Upper lobe of left lung (tissue), 6 donors: ENCODE measurements at regions not wholly inside any gene's neighbourhood (a gene's known extent, or its start where the extent isn't known, plus 50 kb on each side); places are given as distances from the start of the nearest gene placed in this dataset.

Experiments used
- ATAC-seq, 2 donors: fragments of 200-7000 bp; cut with Tn5 transposase; one replicate each; pipeline ENCODE4 v1.9.1; 2022; ENCODE audit warnings: mild to moderate bottlenecking in 2 of 2, moderate library complexity in 2 of 2; ENCODE audit not compliant: low FRiP score in 2 of 2
- DNase-seq, 2 donors: peaks; one replicate each; pipeline ENCODE4 v3.0.0-alpha.2; 2019 to 2020
- H3K27ac ChIP-seq, 4 donors: fragments of 200-600 bp; sonication (generic); one replicate each; pipeline ENCODE4 v1.5.1; 2016 to 2019
- H3K27me3 ChIP-seq, 4 donors: fragments of 200-600 bp; sonication (generic); one replicate each; pipeline ENCODE4 v1.5.1; 2017 to 2019
- H3K36me3 ChIP-seq, 4 donors: fragments of 200-600 bp; sonication (generic); one replicate each; pipeline ENCODE4 v1.5.1; 2016 to 2019
- H3K4me1 ChIP-seq, 4 donors: fragments of 200-600 bp; sonication (generic); one replicate each; pipeline ENCODE4 v1.5.1; 2018 to 2019
- H3K4me3 ChIP-seq, 4 donors: fragments of 200-600 bp; sonication (generic); one replicate each; pipeline ENCODE4 v1.5.1; 2017 to 2019; ENCODE audit warnings: mild to moderate bottlenecking in 2 of 4, moderate library complexity in 1 of 4
- H3K9me3 ChIP-seq, 4 donors: fragments of 200-600 bp; sonication (generic); one replicate each; pipeline ENCODE4 v1.5.1; 2018 to 2019
- CTCF ChIP-seq, 6 experiments: fragments of 450-650 bp in 4 of 6; fragments of 200-600 bp in 2 of 6; sonication (generic) in 2 of 6; IDR thresholded peaks; one replicate each; pipeline ENCODE4 v1.5.1; 2016 to 2019; ENCODE audit warnings: antibody characterized with exemption in 6 of 6
- EP300 ChIP-seq, 4 donors: sonication (generic); formaldehyde crosslinking; IDR thresholded peaks; one replicate each; pipeline ENCODE4 v1.5.1; 2017; ENCODE audit warnings: antibody characterized with exemption in 4 of 4, control low read depth in 2 of 4
- POLR2A ChIP-seq, 4 donors: fragments of 450-650 bp; IDR thresholded peaks; one replicate each; pipeline ENCODE4 v1.5.1; 2016 to 2017; ENCODE audit warnings: antibody characterized with exemption in 4 of 4, mild to moderate bottlenecking in 2 of 4
- POLR2AphosphoS5 ChIP-seq, 2 donors: sonication (generic); formaldehyde crosslinking; IDR thresholded peaks; one replicate each; pipeline ENCODE4 v1.5.1; 2017; ENCODE audit warnings: antibody characterized with exemption in 2 of 2
- WGBS, 2 donors: methylation state at CpG; one replicate each; pipeline ENCODE4 v1.1.5; 2017 to 2018; 5-methylcytosine and 5-hydroxymethylcytosine counted together
- donor health status: DM: no; HTN: no; CAD: no; lungs with moderate emphysema.
- donor health status: DM: no; HTN: yes; CAD: no; lungs with severe emphysema.

GRCh38 chr9:103625161-103625804, 468.8 kb upstream of the SMC2 start:
- H3K4me3 ChIP-seq: no peak overlapping the region
- ATAC-seq (no peak), DNase-seq (no peak)
- H3K27ac ChIP-seq: no peak overlapping the region
- no peaks in the 10 kb centered on the region for H3K36me3 ChIP-seq
- TF ChIP-seq POLR2AphosphoS5 (IDR thresholded peaks at IDR 0.05) (no peak), POLR2A (IDR thresholded peaks at IDR 0.05) (no peak), CTCF (IDR thresholded peaks at IDR 0.05) (no peak)
- no peaks in the 10 kb centered on the region for H3K9me3 ChIP-seq
- 82 to 86% methylated on average over 2 of the region's 2 CpGs for WGBS, 2 donors
- no peaks in the 10 kb centered on the region for H3K27me3 ChIP-seq
- no peaks in the 10 kb centered on the region for H3K4me1 ChIP-seq

- no peak for TF ChIP-seq EP300 (IDR thresholded peaks at IDR 0.05)
- no peak for TF ChIP-seq POLR2A (IDR thresholded peaks at IDR 0.05)
- no peak for TF ChIP-seq CTCF (IDR thresholded peaks at IDR 0.05)
- TF ChIP-seq POLR2AphosphoS5 (IDR thresholded peaks at IDR 0.05): no peak
- no peaks in the 10 kb centered on the region for H3K36me3 ChIP-seq
- no peaks in the 10 kb centered on the region for H3K9me3 ChIP-seq
- no peak overlapping the region for H3K27ac ChIP-seq
- no peaks in the 10 kb centered on the region for H3K4me1 ChIP-seq
- ATAC-seq: no peak
- WGBS, 2 donors: 48 to 54% methylated on average over 1 of the region's 1 CpG
- H3K4me3 ChIP-seq: no peak overlapping the region
- H3K27me3 ChIP-seq: no peaks in the 10 kb centered on the region
- no peak for DNase-seq
These were observed 466.4 kb upstream of the SMC2 start for GRCh38 chr9:103627731-103628130.

DNA sequence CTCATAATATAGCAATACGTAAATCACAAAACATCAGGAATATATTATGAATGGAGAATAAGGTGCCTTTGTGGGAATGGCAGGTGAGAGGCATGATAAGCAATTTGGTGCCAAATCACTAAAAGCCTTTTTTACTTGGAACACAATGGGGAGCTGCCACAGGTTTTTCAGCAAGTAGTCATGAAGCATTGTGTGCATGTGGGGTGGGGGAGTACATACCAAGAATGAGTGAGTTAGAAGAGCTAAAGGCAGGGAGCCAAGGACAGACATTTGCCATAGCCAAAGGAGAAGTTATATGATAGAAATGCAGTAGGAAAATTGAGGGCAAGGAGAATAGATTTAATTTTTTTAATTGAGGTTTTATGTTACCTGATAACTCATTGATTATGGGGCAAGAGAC, 445.0 kb upstream of the SMC2 start:
- Histone ChIP-seq H3K36me3 (no peaks in the 10 kb centered on the region), H3K27ac (no peak overlapping the region), H3K27me3 (no peaks in the 10 kb centered on the region), H3K9me3 (peaks cover 0 to 4% (median 0%) of the 10 kb centered on the region in 4 donors), H3K4me1 (no peaks in the 10 kb centered on the region), H3K4me3 (no peak overlapping the region)
- no peak for TF ChIP-seq EP300 (IDR thresholded peaks at IDR 0.05)
- no peak for TF ChIP-seq POLR2A (IDR thresholded peaks at IDR 0.05)
- TF ChIP-seq CTCF (IDR thresholded peaks at IDR 0.05): no peak
- TF ChIP-seq POLR2AphosphoS5 (IDR thresholded peaks at IDR 0.05): no peak
- DNase-seq (no peak), ATAC-seq (no peak)
- 86 to 87% methylated on average over 1 of the region's 1 CpG for WGBS, 2 donors

DNA sequence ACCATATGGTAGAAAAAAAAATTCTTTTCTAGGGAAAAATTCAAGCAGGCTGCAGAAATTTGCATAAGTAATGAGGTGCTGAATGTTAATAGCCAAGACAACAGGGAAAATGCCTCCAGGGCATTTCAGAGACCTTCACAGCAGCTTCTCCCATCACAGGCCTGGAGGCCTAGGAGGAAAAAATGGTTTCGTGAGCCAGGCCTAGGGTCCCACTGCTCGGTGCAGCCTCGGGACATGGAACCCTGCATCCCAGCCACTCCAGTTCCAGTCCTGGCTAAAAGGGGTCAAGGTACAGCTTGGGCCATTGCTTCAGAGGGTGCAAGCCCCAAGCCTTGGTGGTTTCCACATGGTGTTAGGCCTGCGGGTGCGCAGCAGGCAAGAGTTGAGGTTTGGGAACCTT, 436.0 kb upstream of the SMC2 start:
- no peak for TF ChIP-seq POLR2AphosphoS5 (IDR thresholded peaks at IDR 0.05)
- TF ChIP-seq POLR2A (IDR thresholded peaks at IDR 0.05): no peak
- no peak for TF ChIP-seq EP300 (IDR thresholded peaks at IDR 0.05)
- TF ChIP-seq CTCF (IDR thresholded peaks at IDR 0.05): no peak
- Histone ChIP-seq H3K36me3 (no peaks in the 10 kb centered on the region), H3K27me3 (no peaks in the 10 kb centered on the region), H3K4me3 (no peak overlapping the region), H3K4me1 (no peaks in the 10 kb centered on the region), H3K9me3 (peaks cover 0 to 16% (median 2%) of the 10 kb centered on the region in 4 donors), H3K27ac (no peak overlapping the region)
- ATAC-seq (no peak), DNase-seq (no peak)
- WGBS, 2 donors: 87 to 93% methylated on average over 3 to 5 of the region's 5 CpGs

DNA sequence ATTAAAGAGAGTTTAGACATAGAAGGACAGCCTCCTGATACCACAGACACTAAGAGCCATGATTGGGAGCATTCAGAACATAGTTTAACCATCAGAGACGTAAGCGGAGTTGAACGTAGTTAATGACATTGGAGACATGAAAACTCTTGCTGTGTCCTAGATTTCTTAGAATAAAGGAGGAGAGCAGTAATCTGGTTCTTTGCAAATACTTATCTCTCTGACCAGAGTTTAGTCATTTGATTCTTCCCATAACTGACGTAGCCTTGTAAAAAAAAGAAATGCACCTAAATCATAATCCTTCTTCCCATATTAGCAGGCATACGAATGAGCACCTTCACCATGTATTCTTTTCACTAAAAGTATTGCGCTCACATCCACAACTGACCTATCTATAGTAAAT, 433.3 kb upstream of the SMC2 start:
- H3K9me3 ChIP-seq: peaks cover 0 to 16% (median 2%) of the 10 kb centered on the region in 4 donors
- no peaks in the 10 kb centered on the region for H3K4me1 ChIP-seq
- WGBS, 2 donors: 92 to 94% methylated on average over 6 of the region's 6 CpGs
- no peak overlapping the region for H3K4me3 ChIP-seq
- H3K27ac ChIP-seq: no peak overlapping the region
- DNase-seq: no peak
- no peaks in the 10 kb centered on the region for H3K27me3 ChIP-seq
- no peaks in the 10 kb centered on the region for H3K36me3 ChIP-seq
- TF ChIP-seq EP300 (IDR thresholded peaks at IDR 0.05) (no peak), POLR2A (IDR thresholded peaks at IDR 0.05) (no peak), CTCF (IDR thresholded peaks at IDR 0.05) (no peak), POLR2AphosphoS5 (IDR thresholded peaks at IDR 0.05) (no peak)
- ATAC-seq: no peak
